NCI-H526 (cell line): ENCODE measurements at regions not wholly inside any gene's neighbourhood (a gene's known extent, or its start where the extent isn't known, plus 50 kb on each side); places are given as distances from the start of the nearest gene placed in this dataset.
"Not testable (repeated sequence)": the region's sequence is repeated elsewhere in the genome, so short reads cannot be mapped to it uniquely, and the experiment has no call there.

Experiments
- DNase-seq, 2 experiments: peaks; one replicate each; lab custom pipeline; 2025; lab: John Stamatoyannopoulos, UW

DNA sequence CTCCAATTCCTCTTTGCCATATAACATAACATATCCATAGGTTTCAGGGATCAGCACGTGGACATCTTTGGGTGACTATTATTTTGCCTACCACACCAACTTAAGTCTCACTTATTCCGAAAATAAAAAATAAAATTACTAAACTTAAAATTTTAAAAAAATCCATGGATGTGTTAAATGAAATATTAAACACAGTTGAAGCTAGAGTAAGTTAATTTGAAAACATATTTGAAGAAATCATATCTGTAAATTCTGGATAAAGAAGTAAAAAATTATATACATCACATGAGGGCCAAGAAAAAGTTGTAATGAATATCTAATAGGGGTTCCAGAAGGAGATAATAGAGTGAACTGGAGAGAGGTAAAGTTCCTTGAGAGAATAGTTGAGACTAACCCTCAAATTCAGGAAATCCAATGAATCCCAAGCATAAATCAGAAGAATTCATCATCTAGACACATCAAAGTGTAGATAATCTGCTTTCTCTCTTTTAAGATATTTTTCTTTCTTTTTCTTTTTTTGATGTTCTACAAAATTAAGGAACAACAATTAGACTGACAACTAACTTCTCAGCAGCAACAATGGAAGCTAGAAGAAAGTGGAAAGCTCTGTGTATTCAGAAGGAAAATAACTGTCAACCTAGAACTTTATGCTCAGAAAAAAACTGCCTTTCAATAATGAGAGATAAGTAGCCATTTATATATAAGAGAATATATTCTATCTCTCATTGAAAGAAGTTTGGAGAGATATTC is 147.4 kb downstream of the ABHD5 start:
- DNase-seq, result no peak

DNA sequence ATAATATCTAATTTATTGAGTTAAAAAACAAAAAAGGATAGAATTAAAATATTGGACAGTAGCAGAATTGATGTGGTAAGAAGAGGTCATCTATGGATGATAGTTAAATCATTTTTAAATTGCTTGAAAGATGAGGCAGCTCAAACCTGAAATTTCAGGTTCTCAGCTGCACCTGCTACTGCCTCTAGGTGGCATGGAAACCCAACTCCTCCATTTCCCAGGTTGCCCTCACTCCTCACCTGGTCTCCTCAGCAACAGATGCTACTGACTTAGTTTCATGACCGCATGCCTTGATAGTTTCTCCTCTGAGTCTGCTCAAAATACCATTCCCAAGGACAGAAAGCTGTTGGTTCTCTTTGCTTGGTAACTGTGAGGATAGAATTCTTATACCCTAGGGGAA is 148.1 kb downstream of the ABHD5 start:
- peak in 1 of 2 experiments; percentile 41 for DNase-seq

DNA sequence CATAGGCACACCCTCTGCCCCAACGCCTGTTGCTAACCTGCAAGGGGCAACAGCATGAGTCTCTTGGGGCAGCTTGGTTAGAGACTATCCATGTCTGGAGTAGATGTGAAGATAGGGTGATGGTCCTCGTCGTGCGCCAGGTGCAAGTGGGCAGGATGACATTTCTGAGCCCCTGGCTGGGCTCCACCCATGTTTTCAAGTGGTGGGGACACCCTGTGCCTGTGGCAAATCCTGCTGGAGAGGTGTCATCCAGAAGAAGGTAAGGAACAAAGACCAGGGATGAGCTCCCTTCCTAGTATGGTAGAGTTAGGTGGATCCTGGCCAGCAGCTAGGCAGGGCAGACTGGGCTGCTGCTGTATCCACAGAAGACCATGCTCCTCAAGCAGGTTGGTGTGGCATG is 152.6 kb downstream of the ABHD5 start:
- no peak for DNase-seq

DNA sequence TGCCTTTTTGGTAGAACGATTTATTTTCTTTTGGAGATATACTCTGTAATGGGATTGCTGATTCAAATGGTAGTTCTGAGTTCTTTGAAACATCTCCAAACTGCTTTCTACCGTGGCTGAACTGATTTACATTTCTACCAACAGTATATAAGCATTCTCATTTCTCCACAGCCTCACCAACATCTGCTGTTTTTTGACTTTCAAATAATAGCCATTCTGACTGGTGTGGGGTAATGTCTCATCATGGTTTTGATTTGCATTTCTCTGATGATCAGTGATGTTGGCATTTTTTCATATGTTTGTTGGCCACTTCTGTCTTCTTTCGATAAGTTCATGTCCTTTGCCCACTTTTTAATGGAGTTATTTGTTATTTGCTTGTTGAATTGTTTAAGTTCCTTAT is 154.0 kb downstream of the ABHD5 start:
- DNase-seq, result peak; percentile 56 to 67

DNA sequence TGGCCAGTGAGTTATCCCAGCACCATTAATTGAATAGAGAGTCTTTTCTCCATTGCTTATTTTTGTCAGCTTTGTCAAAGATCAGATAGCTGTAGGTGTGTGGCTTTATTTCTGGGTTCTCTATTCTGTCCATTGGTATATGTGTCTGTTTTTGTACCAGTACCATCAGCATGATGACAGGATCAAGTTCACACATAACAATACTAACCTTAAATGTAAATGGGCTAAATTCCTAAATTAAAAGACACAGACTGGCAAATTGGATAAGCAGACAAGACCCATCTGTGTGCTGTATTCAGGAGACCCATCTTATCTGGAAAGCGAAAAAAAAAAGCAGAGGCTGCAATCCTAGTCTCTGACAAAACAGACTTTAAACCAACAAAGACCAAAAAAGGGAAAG is 154.8 kb downstream of the ABHD5 start:
- DNase-seq, result not testable (repeated sequence)

DNA sequence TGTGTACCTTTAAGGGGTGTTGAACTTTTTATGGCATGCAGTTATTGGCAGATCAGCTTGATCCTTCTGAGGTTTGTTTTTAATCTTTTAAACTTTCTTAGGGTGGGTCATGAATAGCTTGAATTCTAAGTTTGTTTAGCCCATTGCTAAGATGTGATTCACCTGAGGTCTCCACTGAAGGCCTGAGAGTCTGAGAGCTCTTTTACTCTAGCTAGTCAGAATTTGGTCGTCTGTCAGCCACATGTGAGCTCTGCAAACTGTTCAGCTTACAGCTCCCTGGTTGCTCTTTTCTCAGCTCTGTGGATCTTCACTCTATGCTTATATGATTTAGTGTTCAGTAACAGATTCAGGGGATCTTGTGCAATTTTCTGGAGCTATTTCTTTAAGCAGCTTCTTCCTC is 161.3 kb downstream of the ABHD5 start:
- no peak for DNase-seq

DNA sequence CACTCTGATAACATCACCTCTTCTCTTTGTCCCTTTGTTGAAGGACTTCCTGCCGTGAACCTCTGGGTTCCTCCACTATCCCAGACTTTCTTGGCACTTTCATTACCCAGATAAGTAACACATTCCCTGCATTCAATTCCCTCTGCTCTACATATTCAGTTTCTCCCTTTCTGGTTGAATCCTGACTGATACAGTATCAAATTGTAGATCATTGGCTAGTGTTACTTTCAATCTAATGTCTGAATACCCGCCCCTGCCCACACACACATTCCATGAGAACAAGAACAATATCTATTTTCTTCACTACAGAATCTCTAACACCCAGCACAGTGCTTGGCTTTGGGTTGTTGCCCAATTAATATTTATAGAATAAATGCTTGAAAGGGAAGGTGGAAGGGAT is 163.5 kb downstream of the ABHD5 start:
- no peak for DNase-seq

DNA sequence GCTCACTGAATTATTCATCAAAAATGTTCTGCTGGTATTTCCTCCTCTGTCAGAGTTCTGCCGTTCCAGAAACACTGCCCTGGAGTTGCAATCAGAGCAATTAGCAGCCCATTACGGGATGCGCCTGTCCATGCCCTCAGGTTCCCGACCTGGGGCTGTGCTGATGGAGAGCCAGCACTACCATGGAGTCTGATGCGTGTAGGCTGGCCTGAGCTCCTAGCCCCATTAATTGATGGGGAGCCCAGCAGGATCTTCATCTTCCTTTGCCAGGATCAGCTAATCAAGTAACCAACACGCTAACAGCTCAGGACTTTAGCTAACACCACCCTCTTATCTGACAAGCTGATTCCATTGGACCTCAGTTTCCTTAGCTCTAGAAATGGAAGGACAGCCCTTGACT is 164.2 kb downstream of the ABHD5 start:
- DNase-seq, result no peak

DNA sequence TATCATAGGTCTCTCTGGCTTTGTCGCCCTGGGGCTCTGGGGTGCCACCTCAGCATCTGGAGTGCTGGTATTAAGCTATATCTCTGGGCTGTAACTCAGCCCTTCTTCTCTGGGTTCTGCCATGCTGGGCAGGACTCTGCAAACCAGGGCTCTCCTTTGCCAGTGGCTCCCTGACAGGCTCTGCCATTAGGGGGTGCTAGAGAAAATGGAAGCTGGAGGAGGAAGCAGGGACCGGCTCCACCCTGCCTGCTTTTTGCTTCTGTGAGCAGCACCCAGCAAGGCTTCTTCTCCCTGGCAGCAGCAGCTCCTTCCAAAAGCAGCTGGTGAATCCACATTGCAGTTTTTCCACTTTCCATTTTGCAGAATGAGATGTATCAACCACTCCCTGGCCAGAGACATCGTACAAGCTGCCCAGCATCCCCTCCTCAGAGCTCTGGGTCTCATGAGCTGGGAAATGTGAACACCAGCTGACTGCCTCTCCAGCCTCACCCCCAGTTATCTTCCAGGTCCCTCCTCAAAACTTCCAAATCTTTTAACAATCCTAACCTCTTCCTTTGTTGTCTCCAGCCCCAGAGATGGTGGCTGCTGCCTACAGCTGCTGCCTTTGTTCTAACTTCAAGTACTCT is 165.0 kb downstream of the ABHD5 start:
- DNase-seq, result peak; percentile 25 to 82

DNA sequence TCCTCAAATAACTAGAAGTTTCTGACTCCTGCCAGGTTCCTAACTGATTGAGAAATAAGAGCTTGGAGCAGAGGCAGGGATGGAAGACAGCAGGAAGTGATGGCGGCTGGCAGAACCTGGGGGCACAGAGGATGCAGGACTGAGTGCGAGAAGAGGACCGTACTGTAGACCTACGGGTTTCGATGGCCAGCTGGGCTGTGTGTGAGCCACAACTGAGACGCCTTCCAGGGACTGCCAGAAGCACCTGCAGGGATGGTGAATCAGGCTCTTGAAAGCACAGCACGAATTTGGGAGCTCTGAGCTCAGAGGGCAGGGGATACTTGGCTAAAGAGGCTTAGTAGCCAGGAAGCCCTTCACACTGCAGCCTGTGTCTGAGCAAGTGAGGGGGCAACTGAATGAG is 165.6 kb downstream of the ABHD5 start:
- no peak for DNase-seq

DNA sequence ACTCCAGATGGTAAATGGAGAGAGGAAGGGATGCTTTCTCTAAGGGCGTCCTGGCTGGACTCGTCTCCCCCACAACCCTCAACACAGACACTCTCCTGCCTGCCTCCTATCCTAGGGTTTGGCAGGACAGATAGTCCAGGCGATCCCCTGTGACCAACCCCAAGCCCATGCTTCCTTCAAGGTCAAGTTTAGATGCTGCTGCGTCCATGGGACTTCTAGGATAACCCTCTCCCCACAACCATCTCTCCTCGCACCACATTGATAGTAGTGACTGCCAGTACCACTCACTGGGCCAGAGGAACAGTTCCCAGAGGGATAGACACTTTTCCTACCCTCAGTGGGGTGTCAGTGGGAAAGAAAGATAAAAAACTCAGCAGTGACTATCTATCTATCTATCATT is 166.0 kb downstream of the ABHD5 start:
- DNase-seq, result no peak

DNA sequence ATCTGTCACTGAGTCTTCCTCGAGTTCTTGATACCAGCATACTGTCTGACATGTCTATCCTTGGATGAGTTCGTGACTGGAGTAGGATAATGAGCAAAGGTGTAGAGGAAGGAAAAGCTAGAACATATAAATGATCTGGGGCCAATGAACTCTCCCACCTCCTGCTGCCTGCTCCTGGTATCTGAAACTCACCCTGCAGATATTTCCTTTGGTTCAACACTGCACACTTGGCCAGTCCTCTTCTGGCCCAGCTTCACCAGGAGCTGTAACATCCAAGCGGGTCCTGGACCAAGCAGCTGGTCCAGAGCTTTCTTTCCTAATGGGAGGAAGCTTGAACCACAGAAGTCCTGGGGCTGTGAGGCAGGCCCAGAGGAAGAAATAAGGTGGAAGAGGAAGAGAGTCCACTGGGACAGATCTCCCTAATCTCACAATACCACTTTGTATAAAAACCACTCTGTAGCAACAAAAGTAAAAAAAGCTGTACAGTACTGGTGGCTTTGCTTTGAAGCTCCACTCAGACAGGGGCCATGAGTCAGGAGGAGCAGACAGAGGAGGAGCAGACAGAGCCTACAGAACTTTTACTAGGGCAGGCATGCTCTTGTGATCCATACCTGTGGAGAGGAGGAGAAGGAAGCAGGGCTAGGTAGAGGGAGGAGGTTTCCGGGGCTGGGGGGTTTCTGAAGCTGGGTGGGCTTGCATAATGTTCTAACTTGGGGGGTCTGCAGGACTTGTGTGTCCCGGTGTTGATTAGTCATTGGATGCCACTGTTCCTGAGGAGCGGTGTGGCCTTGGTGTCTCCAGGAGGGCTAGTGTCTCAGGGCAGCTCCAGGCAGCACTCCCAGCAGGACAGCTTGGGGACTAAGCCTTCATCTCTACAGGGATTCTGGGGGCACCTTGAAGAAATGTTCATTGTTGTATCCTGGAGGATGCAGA is 166.9 kb downstream of the ABHD5 start:
- no peak for DNase-seq

DNA sequence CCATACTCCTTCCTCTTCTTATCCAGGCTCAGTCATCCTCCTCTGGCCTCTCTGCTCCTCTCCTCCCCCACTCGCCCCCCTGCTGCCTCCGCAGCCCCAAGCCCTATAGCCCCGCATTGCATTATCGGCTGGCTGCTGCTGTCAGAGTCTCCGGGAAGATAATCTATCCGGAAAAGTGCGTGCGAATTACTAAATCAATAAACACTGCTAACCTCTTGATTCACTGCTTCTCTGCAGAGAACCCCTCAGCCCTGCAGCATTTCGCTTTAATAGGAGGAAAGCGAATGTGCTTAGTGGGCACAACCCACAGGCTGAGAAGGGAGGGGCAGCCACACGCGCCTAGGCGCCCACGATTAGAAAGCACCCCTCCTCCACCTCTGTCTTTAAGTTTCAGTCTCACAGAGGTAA is 167.6 kb downstream of the ABHD5 start:
- DNase-seq, result no peak

DNA sequence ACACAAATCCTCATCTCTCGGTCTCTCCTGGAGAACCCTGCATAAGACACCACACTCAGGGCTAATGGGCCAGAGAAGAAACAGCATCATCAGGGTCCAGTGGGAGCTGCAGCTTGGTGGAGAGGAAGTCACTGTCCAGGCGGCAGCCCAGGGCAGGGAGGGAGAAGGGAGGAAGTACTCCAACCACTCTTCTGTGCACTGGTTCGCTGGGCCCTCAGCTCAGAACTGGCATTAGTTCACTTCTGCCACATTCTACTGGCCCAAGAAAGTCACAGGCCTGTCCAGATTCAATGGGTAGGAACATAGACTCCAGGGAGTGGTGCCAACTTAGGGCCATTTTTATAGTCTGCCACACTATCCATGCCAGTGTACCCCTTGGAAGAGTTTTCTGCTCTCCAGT is 169.0 kb downstream of the ABHD5 start:
- DNase-seq, result no peak

DNA sequence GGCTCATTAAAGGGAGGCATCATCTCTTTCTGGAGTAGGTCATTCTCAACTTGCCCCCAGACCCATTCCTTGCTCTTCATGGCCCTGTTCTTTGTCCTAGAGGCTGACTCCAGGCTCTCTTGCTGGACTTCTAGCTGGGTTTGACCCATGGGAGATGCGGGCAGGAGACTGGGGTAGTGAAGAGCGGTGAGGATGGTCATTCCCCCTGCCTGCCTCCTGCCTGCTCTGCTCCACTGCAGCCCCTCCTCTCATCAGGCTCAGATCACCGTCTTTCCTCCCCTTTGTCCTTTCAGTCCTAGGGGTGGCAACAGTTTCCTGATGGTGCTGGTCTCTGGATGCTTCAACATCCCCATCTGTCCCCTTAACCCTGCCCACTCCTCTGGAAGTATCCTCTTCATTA is 170.9 kb downstream of the ABHD5 start:
- no peak for DNase-seq

DNA sequence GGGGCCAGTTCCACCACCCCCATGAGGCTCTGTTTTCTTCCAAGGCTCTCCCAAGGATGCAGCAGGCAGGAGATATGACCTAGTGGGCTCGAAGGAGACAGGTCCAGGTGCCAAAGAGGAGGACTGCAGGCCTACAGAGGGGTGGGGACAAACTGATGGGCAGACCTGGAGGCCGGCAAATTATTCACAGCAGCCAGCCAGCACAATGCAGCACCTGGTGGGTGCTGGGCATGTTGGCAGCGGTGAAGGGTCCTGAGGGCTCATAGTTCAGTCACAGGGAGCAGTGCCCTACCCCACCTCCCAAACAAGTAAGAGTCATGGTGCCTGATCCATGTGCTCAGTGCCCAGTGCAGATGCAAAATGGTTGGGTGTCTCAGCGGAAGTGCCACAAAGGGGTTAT is 171.7 kb downstream of the ABHD5 start:
- DNase-seq, result no peak

DNA sequence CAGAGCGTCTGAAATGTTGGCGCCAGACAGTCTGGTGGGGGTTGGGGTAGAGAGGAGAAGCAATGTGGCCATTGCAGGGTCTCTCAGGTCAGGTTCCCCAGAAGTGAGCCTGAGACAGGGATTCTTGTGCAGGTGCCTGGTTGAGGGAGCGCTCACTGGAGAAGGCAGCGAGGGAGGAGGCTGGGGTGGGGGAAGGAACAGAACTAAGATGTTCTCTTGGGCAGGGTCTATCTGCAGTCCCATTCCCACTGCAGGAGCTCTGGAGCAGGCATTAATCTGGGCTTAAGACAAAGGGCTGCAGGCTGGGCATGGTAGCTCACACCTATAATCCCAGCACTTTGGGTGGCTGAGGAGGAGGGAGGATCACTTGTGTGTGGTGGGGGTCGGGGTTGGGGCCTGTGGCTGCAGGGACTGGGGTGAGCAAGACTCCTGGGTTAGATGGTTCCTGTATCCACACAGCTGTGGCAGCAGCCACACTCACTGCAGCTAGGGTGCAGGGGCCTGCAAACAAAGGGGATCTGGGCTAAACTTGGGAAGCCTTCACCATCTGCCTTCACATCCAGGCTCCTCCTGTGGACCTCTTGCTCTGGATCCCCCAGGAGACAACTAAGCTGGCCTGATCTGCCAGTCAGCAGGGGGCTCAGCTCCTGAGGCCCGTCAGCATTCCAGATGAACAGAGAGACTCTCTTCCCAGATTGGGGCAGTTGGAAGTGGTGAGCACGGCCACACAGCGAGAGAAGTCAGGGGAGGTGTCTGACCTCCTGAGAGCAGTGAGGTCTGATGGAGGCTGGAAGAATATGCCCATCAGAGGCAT is 172.5 kb downstream of the ABHD5 start:
- no peak for DNase-seq

DNA sequence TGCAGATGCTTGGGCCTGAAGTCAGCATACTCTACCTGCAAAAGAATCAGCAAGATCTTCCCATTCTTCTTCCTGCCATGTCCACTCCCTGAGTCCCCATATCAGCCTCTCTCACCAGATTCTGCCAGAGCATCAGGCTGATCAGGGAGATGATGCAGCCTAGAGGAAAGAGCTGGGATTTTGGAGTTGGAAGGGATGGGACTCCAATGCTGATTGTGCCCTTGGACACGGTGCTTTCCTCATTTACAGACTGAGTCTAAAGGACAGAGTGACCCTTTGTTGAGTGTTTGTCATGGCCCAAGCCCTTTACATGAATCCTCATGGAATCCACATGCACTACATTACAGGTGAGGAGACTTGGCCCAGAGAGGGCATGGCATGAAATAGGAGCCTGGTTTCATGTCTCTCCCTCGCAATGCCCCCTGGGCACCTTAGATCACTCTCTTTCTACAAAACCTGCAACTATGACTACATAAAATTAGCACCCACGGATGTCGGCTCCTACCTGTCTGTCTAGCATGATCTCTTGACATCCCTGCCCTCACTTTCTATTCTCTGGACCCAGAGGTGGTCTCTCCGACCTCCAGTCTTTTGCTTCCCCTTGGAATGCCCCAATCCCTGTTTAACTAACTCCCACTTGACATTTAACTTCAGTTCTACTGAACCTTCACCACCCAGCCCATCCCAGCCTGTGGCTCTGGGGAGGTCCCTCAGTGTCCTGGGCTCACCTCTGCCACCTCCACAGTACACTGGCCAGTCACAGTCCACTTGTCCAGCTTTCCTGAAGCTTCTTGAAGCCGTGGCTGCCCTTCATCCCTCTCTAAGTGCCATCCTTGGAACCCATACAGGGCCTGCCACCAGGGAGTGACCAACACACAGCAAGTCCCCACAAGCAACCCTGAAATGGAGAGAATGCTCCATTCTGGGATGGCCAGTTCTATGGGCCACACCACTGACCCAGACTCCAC is 173.5 kb downstream of the ABHD5 start:
- no peak for DNase-seq

DNA sequence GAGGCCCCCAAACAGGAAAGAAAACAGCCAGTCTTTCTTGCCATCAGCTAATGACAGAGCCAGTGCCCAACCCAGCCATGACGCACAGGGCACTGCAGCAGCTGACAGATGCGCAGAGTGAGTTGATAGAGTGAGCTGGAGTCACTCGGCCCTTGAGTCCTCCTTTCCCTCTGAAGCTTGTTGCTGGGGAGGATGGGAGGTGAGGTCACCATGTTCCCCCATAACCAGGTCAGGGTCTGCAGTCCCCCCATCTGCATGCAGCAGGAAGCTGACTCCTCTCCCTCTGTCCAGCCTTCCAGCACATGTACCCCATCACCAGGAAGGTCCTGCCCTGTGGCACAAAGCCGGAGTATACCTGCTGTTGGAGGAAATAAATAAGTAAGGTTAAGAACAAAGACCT is 174.6 kb downstream of the ABHD5 start:
- no peak for DNase-seq

DNA sequence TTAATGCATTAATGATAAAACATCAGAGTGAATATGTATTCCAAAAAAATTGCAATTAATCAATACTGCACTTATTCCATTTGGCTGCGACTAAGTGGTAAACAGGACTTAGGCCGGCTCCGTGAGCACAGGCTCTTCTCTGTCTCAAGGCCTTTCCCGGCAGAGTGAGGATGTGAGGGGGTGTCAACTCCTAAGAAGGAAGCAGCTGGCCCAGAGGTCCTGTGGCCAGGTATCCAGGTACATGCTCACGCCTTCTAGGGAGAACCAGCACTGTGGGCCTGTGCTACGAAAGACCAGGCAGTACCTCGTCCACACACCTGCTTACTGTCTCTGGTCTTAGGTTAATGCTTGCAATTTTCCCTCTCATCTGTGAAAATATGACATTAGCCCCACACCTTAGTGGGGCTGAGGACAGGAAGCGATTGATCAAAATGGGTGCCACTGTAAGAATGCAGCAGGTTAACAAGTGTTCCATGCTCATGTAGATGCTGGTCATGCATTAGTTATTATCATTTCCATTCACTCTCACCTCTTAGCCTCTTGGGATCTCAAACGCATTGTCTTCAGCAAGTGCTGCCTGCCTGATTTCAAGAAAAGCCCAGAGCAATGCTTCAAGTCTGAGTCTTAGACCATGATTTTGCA is 175.3 kb downstream of the ABHD5 start:
- no peak for DNase-seq
